ENCODE measurements at regions not wholly inside any gene's neighbourhood (a gene's known extent, or its start where the extent isn't known, plus 50 kb on each side); places are given as distances from the start of the nearest gene placed in this dataset.

- TF ChIP-seq GRHL1 (CRISPR knock-in tag; conservative IDR thresholded peaks at IDR 0.05) (no peak), ZNF660 (CRISPR knock-in tag; IDR thresholded peaks at IDR 0.05; ENCODE audit: borderline replicate concordance, low read depth) (no peak), SRSF4 (IDR thresholded peaks at IDR 0.05; ENCODE audit: low read depth, low read length, poor library complexity, severe bottlenecking) (no peak)
Measured at GRCh38 chr4:7139167-7139982, 53.0 kb upstream of the SORCS2 start (continued).

DNA sequence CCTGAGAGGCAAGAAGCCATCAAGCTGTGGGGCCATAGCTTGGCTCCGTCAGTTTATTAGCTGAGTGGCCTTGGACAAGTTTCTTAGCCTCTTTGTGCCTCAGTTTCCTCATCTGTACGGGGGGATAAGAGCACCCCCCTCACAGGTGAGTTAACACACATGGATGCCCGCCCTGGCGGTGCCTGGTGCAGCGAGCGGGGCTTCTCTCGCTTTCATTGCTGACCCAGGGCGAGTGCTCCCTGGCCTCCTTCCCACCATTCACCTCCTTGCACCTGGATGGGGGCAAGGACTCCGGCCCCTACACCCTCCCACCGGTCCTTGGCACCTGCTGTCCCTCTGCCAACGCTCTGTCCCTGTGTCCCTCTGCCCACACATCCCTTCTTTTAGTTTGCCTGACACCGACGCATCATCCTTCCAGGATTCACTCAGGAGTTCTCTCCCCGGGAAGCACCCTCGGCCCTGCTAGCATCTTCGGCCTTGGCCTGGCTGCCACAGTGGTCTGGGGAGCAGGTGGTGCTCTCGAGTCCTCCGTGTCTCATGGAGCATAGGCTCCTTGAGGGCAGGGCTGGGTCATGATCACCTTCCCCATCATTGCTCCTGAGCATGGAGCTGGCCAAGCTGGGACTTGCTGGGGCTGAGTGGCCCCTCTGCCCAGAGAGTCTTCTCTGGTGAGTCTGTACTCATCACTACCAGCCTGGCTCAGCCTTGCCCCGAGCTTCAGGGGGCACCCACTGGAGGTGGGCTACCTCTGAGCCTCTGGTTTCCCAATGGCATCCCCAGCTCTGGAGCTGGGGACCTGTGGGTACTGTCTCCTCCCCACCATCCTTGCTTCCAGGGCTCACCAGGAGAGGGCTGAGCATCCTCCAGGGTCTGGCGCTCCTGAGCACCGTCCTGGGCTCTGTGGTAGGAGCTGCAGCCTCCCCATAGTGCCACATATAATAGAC lies 53.8 kb upstream of the SORCS2 start:
- in situ Hi-C loops (cut with HindIII; ENCODE audit: extremely low pct_ligation_motif_present, low pct_unique_long_range_greater_than_20kb) (no loop called here), intact Hi-C loops (cut with micrococcal nuclease; ENCODE audit: unreplicated experiment) (no loop called here)
- no TSS peak for BruUV-seq (replicated peaks)
- H3K4me2 ChIP-seq (ENCODE audit: low read depth, low read length), result no peak overlapping the region
- TF ChIP-seq ZNF260 (CRISPR knock-in tag; IDR thresholded peaks at IDR 0.05; ENCODE audit: borderline replicate concordance, low read depth), result no peak
- TF ChIP-seq ZNF331 (CRISPR knock-in tag; IDR thresholded peaks at IDR 0.05), result no peak
- no peak for TF ChIP-seq ZSCAN29 (CRISPR knock-in tag; conservative IDR thresholded peaks at IDR 0.05)
- TF ChIP-seq, protein P1, sequence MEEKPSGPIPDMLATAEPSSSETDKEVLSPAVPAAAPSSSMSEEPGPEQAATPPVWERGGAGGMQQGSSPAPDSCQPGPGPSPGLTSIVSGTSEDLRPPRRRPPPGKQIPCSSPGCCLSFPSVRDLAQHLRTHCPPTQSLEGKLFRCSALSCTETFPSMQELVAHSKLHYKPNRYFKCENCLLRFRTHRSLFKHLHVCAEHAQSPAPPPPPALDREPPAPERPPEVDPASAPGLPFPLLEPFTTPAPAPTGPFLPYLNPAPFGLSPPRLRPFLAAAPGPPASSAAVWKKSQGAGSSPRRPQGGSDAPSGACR (CRISPR knock-in tag; IDR thresholded peaks at IDR 0.05), result no peak
- no peak for TF ChIP-seq KDM4B (CRISPR knock-in tag; IDR thresholded peaks at IDR 0.05)
- H3K36me3 ChIP-seq (replicated peaks in 1 of 2; ENCODE audit: control insufficient read depth in 1 of 2, insufficient read depth in 2 of 2, low read length in 2 of 2), result no peaks in the 10 kb centered on the region
- H3K4me1 ChIP-seq (ENCODE audit: insufficient read depth, low read length), result peaks cover 10% of the 10 kb centered on the region; the same call in 1 of the 2 replicates
- no peak overlapping the region for H3K4me3 ChIP-seq (replicated peaks in 1 of 3; ENCODE audit: insufficient read depth in 1 of 3, low read depth in 2 of 3, low read length in 3 of 3)
- FAIRE-seq (no peak), ATAC-seq (peak; percentile 27; the same call in 1 of the 3 replicates), DNase-seq (ENCODE audit: low spot score) (no peak)
- H2AFZ ChIP-seq (ENCODE audit: low read length), result no peak overlapping the region
- peaks cover 2 to 19% of the 10 kb centered on the region in 2 experiments; a peak in 2 of 5 replicates for H3K27me3 ChIP-seq (ENCODE audit: control insufficient read depth in 1 of 2, insufficient read depth in 2 of 2, low read length in 2 of 2)
- H3K79me2 ChIP-seq (ENCODE audit: insufficient read depth, low read length), result no peaks in the 10 kb centered on the region
- no peaks in the 10 kb centered on the region for H3K9me3 ChIP-seq (ENCODE audit: low read length)
- H3K27ac ChIP-seq (ENCODE audit: extremely low read length, insufficient read depth, low read length), result no peak overlapping the region
- H3K9ac ChIP-seq (ENCODE audit: insufficient read depth, low read depth, low read length), result no peak overlapping the region
- 32% methylated on average over 13 of the region's 21 CpGs for WGBS (ENCODE audit: low lambda C conversion rate)
- ChIA-PET POLR2A (no interaction called here), CTCF (ENCODE audit: low intra/inter-chr PET ratio, low total read pairs) (no interaction called here)
- H4K20me1 ChIP-seq (ENCODE audit: insufficient read depth, low read length), result no peaks in the 10 kb centered on the region

Data from HepG2 (cell line).